GM21526 (cell line): ENCODE measurements at regions not wholly inside any gene's neighbourhood (a gene's known extent, or its start where the extent isn't known, plus 50 kb on each side); places are given as distances from the start of the nearest gene placed in this dataset.

ENCODE experiments used
- ATAC-seq: cut with Tn5 transposase; IDR thresholded peaks from one replicate; pipeline ENCODE4 v1.9.1; 2021; ENCODE audit warnings: moderate library complexity; ENCODE audit not compliant: unreplicated experiment, low FRiP score

DNA sequence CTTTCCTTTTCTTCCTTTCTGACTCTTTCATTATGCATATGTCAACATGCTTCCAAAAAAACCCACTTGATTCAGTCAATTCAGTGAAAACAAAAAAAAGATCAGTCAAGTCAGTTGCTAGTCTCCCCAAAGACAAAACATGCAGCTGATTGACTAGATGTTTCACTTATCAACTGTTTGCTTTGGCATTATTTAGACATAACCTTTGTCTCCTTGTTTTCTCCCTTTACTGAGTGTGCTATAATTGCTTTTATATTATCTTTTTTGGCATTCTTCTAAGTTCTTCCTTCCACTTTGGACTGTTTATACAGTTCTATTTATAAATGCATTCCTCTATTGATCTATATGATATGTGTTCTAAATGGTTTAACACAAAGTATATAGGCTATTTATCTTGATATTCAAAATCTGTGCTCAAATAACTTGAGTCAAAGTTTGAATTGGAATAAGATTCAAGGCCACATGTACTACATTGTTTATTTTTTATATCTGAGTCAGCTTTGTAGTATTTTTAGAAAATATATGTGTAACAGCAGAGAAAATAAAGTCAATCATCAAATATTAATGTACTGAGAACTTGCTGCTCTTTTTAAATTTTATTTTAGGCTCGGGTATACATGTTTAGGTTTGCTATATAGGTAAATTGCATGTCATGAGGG, 260.5 kb downstream of the CENPW start:
- no peak for ATAC-seq

DNA sequence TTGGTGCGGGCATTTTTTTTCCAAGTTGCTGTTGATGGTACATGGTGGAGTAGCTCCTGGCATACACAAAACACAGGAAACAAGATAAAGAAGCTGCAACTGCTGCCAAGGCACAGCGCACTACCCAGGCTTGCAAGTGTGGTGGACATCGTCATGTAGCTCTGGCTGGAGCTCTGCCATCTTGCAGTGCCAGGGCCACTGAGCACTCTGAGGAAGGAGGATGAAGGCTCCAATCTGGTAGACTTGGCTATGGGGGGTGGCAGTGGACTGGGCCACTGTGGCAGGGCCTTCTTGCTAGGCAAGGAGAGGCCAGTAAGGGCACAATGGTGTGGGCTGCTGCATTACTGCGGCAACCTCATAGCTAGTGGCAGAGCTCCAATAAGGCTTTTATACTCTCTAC, 263.5 kb downstream of the CENPW start:
- no peak for ATAC-seq

GRCh38 chr6:126605089-126605488, 265.2 kb downstream of the CENPW start:
- no peak for ATAC-seq

GRCh38 chr6:126607289-126607688, 267.4 kb downstream of the CENPW start:
- ATAC-seq, result no peak

- no peak for ATAC-seq
Observed at GRCh38 chr6:126608681-126609080, 268.8 kb downstream of the CENPW start.

- ATAC-seq, result no peak
Observed at GRCh38 chr6:126614642-126615504, 275.0 kb downstream of the CENPW start.

GRCh38 chr6:126616866-126617265, 277.0 kb downstream of the CENPW start:
- no peak for ATAC-seq

DNA sequence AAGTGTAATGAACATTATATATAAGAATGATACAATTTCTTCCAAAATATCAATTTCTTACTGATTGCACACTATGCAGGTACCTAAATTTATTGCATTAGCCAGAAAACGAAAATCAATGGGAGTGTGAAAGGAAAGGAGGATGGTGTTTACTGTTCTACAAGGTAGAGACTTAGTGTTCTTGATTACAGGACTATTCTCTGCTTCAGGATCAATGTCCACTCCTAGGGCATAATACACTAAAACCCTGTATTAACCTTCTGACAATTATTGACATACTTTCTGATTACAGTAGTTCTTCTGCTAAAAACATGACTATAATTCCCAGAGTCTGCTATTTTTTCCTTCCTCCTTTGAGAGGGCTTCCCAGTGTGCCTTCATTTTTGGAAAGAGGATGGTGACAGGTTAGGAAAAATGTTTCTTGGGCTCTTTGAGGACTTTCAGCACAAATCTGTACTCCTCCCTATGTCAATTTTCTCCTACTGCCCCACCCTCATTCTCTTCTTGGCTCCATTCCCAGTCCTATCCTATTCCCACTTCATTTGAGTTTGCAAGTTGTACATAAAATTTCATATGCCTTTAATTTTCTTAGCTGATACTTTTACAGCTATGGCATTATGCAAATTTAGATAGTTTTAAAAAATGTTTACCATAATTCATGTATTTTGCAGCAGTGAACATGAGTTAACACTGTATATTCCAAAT, 278.9 kb downstream of the CENPW start:
- no peak for ATAC-seq

DNA sequence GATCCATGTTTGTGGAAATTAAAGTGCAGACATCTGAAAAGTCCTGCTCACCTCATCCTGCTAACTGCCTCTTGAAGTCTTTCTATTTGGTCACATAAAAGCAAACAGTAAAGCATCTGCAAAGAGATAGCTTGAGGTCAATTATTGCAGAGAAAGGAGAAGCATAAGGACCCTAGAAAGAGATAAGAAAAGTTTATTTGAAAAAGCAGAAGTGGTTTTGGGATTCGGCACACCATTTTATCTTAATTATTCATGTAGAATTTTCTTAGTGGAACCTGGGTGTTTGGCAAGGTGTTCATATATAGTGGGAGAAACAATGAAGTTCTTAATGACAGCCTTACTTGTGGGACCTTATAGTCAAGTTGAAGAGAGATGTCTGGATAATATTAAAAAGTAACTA, 280.8 kb downstream of the CENPW start:
- ATAC-seq, result no peak

DNA sequence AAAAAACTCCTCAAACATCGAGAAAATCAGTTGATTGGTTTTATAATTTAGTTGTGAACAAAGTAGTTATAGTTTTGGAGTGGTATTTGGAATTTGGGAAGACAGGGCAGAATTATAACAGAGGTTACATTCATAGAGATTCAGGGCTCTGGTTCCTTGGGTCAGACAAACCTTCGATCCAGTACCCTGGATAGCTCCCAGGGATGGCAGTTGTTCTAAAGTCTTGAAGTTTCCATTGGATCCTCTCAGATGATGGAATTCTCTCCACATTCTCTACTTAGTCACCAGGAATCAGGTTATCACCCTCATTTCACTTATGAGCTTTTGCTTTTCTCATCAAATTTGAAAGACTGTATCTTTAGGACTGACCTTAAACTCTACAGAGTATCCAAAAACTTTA, 285.1 kb downstream of the CENPW start:
- ATAC-seq, result no peak

DNA sequence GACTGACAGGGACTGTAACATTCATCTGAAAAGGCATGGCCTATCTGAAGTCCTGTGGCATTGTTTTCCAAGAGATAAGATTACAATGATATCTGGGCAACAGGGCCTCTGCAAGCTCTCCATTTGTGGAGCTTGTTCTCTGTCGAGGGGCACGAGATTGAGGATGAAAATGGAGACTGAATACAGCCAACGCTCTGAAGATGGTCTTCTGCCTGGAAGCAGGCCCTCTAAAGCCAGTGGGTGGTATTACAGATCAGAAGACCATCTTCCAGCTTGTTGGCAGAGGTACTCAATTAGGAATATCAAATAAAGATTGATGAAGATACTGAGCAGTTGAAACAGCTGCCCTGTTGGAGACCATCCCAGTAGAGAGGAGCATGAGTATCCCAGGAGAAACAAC, 288.2 kb downstream of the CENPW start:
- ATAC-seq, result peak; percentile 56

GRCh38 chr6:126631363-126631762, 291.4 kb downstream of the CENPW start:
- ATAC-seq, result no peak

- no peak for ATAC-seq
Observed at GRCh38 chr6:126632271-126632670, 292.4 kb downstream of the CENPW start.

DNA sequence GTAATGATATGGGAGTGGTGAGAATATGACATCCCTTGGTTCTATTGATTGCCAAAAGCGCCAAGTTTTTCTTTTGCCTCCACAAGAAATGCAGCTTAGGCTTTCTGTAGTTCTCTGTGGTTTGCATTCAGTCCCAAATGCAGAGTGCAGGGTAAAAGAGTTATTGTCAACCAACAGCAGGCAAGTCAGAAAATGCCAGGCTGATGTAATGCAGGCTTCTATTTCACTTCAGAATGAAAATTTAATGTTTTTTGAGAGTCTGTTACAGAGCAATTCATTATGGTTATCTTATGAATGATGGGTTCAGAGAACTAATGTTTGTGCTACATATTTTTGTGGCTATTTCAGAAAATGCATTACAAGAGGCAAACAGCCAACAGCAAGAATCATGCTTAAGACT, 293.5 kb downstream of the CENPW start:
- no peak for ATAC-seq

DNA sequence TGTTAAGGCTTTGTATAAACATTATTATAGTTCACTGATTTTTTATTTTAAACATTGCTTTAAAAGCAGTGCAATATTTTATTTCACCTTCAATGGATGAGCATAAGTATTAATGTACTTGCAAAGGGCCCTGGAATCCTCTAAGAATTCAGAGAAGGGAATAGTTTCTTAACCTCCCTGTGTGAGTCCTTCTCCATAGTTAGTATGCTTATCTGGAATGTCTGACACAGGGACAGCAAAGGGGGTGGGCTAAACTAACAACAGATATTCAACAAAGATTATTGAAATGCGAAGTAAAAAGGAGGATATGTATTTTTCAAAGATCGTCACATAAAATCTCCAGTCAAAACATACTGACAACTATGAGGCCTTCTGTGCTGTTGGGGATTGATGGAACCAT, 300.4 kb downstream of the CENPW start:
- no peak for ATAC-seq

GRCh38 chr6:126640921-126641320, 301.0 kb downstream of the CENPW start:
- no peak for ATAC-seq

- no peak for ATAC-seq
Observed at GRCh38 chr6:126641641-126642040, 301.7 kb downstream of the CENPW start.

- ATAC-seq, result no peak
Observed at GRCh38 chr6:126643352-126643751, 303.4 kb downstream of the CENPW start.

GRCh38 chr6:126650931-126651330, 311.0 kb downstream of the CENPW start:
- no peak for ATAC-seq

GRCh38 chr6:126657561-126658175, 317.8 kb downstream of the CENPW start:
- ATAC-seq, result no peak

- no peak for ATAC-seq
Observed at GRCh38 chr6:126660376-126660775, 320.5 kb downstream of the CENPW start.
